ENCODE measurements at regions not wholly inside any gene's neighbourhood (a gene's known extent, or its start where the extent isn't known, plus 50 kb on each side); places are given as distances from the start of the nearest gene placed in this dataset.
"Not testable (repeated sequence)": the region's sequence is repeated elsewhere in the genome, so short reads cannot be mapped to it uniquely, and the experiment has no call there.

DNA sequence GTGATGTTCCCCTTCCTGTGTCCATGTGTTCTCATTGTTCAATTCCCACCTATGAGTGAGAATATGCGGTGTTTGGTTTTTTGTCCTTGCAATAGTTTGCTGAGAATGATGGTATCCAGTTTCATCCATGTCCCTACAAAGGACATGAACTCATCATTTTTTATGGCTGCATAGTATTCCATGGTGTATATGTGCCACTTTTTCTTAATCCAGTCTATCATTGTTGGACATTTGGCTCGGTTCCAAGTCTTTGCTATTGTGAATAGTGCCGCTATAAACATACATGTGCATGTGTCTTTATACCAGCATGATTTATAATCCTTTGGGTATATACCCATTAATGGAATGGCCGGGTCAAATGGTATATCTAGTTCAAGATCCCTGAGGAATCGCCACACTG is 229.4 kb downstream of the HTR1A start:
- TF ChIP-seq, protein P1, sequence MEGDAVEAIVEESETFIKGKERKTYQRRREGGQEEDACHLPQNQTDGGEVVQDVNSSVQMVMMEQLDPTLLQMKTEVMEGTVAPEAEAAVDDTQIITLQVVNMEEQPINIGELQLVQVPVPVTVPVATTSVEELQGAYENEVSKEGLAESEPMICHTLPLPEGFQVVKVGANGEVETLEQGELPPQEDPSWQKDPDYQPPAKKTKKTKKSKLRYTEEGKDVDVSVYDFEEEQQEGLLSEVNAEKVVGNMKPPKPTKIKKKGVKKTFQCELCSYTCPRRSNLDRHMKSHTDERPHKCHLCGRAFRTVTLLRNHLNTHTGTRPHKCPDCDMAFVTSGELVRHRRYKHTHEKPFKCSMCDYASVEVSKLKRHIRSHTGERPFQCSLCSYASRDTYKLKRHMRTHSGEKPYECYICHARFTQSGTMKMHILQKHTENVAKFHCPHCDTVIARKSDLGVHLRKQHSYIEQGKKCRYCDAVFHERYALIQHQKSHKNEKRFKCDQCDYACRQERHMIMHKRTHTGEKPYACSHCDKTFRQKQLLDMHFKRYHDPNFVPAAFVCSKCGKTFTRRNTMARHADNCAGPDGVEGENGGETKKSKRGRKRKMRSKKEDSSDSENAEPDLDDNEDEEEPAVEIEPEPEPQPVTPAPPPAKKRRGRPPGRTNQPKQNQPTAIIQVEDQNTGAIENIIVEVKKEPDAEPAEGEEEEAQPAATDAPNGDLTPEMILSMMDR (IDR thresholded peaks at IDR 0.05 in 2 of 3, conservative IDR thresholded peaks at IDR 0.05 in 1 of 3; ENCODE audit: insufficient read depth in 2 of 3, low read depth in 1 of 3, low read length in 3 of 3): not testable (repeated sequence)
- TF ChIP-seq PML (IDR thresholded peaks at IDR 0.05; ENCODE audit: low read length); SAFB2 (IDR thresholded peaks at IDR 0.05; ENCODE audit: borderline replicate concordance, low read depth, low read length, severe bottlenecking); MAFF (IDR thresholded peaks at IDR 0.05; ENCODE audit: low read length); ZC3H11A (IDR thresholded peaks at IDR 0.05; ENCODE audit: low read depth, low read length); HNRNPLL (IDR thresholded peaks at IDR 0.05; ENCODE audit: low read depth, low read length, poor library complexity, severe bottlenecking); MYNN (IDR thresholded peaks at IDR 0.05); MYNN (CRISPR knock-in tag; IDR thresholded peaks at IDR 0.05); ZNF124 (CRISPR knock-in tag; IDR thresholded peaks at IDR 0.05); U2AF2 (optimal IDR thresholded peaks at IDR 0.05; ENCODE audit: low read depth, low read length); JUND (IDR thresholded peaks at IDR 0.05; ENCODE audit: borderline replicate concordance, low read depth, low read length); JUND (tag; IDR thresholded peaks at IDR 0.05; ENCODE audit: borderline replicate concordance, low read depth, low read length): not testable (repeated sequence)
- TF ChIP-seq, protein P2, sequence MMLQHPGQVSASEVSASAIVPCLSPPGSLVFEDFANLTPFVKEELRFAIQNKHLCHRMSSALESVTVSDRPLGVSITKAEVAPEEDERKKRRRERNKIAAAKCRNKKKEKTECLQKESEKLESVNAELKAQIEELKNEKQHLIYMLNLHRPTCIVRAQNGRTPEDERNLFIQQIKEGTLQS (IDR thresholded peaks at IDR 0.05): not testable (repeated sequence)
- TF ChIP-seq, protein P2 (CRISPR knock-in tag; conservative IDR thresholded peaks at IDR 0.05): not testable (repeated sequence)

Measured in K562 (cell line).